ENCODE measurements at regions not wholly inside any gene's neighbourhood (a gene's known extent, or its start where the extent isn't known, plus 50 kb on each side); places are given as distances from the start of the nearest gene placed in this dataset.
"Not testable (repeated sequence)": the region's sequence is repeated elsewhere in the genome, so short reads cannot be mapped to it uniquely, and the experiment has no call there.

DNA sequence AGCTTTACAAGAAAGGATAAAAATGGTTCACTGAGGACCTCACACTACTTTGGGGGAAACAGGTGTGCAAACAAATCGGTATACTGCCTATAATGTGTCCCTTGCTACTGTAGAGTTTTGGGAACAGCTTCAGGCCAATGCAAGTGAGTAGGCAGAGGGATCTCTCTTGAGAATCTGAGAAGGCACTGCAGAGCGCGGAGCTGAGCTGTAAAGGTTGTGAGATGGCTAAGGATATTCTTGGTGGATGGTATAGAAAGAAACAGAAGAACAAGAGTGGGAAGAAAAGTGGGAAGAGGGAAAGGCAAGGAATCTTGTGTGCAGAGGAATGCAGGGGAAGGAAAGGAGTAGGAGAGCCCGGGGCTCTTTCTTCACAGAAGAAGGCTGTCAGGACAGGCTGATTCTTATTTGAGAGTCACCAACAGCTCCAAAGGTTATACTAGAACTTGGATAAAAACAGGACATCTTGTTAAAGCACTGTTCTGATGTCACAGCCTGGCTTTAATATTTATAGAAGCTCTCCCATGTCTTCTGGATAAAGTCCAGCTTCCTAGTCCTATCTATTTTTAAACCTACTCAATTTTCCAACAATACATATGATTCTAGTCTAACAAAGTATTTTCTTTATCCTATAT, 985.6 kb upstream of the HS3ST1 start:
- DNase-seq (ENCODE audit: low read depth in 3 of 3, low spot score in 2 of 3), result no peak

- DNase-seq (ENCODE audit: low read depth in 3 of 3, low spot score in 2 of 3), result no peak
Observed at GRCh38 chr4:12411072-12411471, 982.4 kb upstream of the HS3ST1 start.

DNA sequence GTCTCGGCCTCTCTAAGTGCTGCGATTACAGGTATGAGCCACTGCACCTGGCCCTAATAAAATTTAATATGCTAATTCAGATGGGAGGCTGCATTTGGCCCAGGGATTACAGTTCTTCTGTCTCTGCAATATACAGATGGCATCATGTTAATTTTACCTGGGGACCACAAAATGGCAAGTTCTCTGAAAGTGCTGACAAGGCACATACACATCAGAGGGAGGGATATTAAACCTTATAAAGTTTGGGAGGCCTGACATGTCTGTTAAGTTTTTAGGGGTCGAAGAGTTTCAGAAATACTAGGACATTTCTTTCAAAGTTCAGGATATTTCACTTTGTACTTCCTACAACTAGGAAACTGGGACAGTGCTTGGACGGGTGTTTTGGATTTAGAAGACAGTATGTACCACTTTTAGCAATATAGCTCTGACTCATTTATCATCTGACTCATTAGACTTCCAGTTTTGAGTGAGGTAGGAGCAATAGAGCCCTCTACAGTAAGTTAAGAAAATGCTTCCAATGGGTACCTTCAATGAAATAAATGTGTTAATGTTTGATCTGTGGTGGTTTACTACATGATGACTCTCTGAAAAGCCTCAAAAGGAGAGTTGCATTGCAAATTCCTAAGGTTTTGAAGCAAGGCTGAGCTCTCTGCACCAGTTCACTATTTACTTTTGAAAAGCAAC, 981.0 kb upstream of the HS3ST1 start:
- DNase-seq (ENCODE audit: low read depth in 3 of 3, low spot score in 2 of 3), result no peak

DNA sequence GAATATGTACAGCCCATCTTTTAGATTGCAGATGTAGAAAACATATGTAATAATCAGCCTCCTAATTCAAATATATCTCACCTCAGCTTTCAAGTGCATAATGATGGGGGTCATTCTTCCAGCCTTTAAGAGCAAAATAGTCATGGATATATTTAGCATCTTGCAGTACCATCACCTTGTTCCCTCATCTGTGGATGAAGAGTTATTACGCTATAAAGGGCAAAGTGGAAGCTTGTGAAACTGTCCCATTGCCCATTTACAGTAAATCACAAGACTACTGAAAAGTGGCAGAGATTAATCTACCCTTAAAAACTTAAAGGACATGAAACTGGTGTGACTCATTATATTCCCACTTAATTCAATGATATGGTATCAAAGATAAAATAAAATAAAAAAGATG, 979.7 kb upstream of the HS3ST1 start:
- DNase-seq (ENCODE audit: low read depth in 3 of 3, low spot score in 2 of 3), result no peak

GRCh38 chr4:12403175-12403574, 974.5 kb upstream of the HS3ST1 start:
- DNase-seq (ENCODE audit: low read depth in 3 of 3, low spot score in 2 of 3), result no peak

DNA sequence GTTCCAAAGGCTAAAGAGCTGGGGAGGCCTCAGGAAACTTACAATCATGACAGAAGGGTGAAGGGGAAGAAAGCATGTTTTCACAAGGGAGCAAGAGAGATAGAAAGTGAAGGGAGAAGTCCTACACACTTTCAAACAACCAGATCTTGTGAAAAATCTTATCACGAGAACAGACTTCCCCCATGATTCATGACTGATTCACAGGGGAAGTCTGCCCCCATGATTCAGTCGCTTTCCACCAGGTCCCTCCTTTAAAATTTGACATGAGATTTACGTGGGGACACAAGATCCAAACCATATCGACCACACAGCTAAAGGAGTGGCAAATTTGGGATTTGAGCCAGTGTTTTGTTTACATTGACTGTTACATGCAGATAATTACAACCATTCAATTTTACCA, 971.1 kb upstream of the HS3ST1 start:
- DNase-seq (ENCODE audit: low read depth in 3 of 3, low spot score in 2 of 3), result no peak

- no peak for DNase-seq (ENCODE audit: low read depth in 3 of 3, low spot score in 2 of 3)
Observed at GRCh38 chr4:12393631-12394262, 965.1 kb upstream of the HS3ST1 start.

GRCh38 chr4:12389604-12390003, 960.9 kb upstream of the HS3ST1 start:
- DNase-seq (ENCODE audit: low read depth in 3 of 3, low spot score in 2 of 3), result no peak

DNA sequence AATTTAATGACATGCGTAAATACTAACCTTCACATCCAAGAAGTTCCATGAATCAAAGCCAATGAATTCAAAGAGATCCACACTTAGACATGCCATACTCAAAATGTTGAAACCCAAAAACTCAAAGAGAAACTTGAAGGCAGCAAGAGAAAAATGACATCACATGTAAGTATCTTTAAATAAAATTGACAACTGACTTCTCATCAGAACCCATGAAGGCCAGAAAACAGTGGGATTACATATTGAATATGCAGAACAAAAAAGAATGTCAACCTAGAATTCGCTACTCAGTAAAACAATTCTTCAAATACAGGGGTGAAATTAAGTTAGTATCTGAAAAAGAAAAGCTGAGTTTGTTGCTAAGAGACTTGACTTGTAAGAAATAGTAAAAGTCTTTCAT, 953.9 kb upstream of the HS3ST1 start:
- no peak for DNase-seq (ENCODE audit: low read depth in 3 of 3, low spot score in 2 of 3)

GRCh38 chr4:12379191-12379590, 950.5 kb upstream of the HS3ST1 start:
- no peak for DNase-seq (ENCODE audit: low read depth in 3 of 3, low spot score in 2 of 3)

DNA sequence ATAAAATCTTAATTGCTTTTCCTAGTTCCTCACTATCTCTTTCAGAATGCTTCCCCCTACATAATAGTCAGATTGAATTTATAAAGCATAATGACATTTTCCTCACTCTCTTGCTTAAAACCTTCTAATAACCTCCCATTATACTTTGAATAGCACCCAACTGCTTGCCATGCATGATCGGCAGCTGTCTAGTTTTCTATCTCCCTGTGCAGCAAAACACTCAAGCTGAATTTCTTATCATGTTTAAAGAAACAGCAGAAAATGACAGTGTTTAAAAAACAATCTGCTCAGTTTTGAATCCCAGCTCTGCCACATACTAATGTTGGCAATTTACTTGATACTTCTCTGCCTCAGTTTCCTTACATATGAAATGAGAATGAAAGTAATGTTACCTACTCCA, 947.1 kb upstream of the HS3ST1 start:
- no peak for DNase-seq (ENCODE audit: low read depth in 3 of 3, low spot score in 2 of 3)

- DNase-seq (ENCODE audit: low read depth in 3 of 3, low spot score in 2 of 3), result not testable (repeated sequence)
Observed at GRCh38 chr4:12365869-12366268, 937.2 kb upstream of the HS3ST1 start.

- DNase-seq (ENCODE audit: low read depth in 3 of 3, low spot score in 2 of 3), result no peak
Observed at GRCh38 chr4:12360391-12360790, 931.7 kb upstream of the HS3ST1 start.

DNA sequence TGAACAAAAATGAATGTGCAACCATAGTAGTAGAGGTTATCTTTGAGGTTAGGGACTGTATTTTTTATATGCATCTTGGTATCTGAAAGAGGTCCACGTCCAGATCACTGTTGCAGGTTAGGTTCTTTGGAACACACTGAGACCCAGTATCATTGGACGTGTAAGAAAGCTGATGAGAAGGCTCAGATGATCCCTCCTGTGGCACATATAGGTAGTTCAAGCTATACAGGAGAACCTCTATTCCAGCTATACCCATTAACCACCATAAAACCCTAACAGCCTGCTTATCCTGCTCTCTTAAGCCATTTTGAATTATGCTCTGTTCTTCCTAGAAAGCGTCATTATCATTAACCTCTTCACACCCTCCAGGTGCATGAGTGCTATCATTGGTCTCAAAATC, 930.7 kb upstream of the HS3ST1 start:
- no peak for DNase-seq (ENCODE audit: low read depth in 3 of 3, low spot score in 2 of 3)

- not testable (repeated sequence) for DNase-seq (ENCODE audit: low read depth in 3 of 3, low spot score in 2 of 3)
Observed at GRCh38 chr4:12333083-12333482, 904.4 kb upstream of the HS3ST1 start.

DNA sequence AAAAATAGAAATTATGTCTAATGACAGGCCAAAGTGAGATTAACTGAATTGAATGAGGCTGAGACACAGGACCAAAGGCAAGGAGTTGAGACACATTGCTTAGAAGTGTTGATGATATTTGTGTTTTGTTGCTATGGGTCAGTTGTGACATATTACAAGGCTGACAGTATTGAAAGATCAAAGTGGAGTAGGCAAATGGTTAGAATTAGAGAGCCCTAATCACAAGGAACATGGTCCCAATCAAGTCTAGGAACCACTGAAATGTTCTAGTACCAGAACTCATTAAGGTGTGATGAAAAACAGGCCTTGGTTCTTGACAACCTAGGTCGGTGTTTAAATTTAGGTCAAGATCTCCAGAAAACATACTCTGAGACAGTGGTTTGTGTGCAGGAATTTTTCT, 896.3 kb upstream of the HS3ST1 start:
- DNase-seq (ENCODE audit: low read depth in 3 of 3, low spot score in 2 of 3), result no peak

DNA sequence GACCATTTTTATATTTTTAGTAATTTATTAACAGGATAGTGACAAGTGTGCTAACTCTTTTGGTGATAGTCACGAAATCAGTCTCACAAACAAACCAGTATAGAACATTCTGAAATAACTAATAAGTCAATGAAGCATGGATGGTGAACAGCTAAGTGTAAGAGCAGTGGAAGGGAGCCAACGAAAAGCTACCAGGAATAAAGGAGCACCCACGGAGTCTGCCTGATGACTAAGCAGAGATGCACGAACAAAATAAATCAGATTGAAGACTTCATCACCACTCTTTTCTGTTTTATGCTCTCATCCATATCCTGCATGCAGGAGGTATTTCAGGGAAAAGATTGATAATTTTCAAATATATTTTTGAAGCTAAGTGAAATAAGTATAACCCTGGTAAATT, 891.1 kb upstream of the HS3ST1 start:
- no peak for DNase-seq (ENCODE audit: low read depth in 3 of 3, low spot score in 2 of 3)

- DNase-seq (ENCODE audit: low read depth in 3 of 3, low spot score in 2 of 3), result no peak
Observed at GRCh38 chr4:12304905-12305304, 876.2 kb upstream of the HS3ST1 start.

- DNase-seq (ENCODE audit: low read depth in 3 of 3, low spot score in 2 of 3), result no peak
Observed at GRCh38 chr4:12296366-12296765, 867.7 kb upstream of the HS3ST1 start.

DNA sequence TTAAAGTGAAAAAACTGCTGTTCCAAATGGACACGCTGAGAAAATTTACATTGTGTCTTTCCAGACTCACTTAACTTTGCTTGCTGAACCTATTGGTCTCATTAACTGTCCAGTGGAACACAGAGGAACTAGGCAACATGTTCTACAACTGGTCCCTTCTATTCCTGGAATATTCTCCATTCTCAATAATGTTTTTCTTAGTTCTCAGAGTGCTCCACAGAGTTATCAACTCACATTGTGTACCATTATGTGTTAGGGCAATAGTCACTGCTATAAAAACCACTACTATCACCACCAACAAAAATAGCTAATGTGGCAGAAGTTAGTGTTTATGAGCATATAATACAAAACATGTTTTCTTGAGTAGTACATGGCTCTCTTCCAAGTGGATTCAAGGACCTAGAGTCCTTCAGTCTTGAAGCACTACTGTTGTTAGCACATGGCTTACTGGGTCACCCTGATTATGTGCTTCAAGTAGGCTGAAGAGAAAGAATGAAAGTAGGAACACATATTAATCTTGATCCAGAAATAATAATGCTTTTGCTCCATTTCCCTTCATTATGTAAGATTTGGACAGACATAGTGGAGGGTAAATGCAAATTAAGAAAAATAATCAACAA, 865.3 kb upstream of the HS3ST1 start:
- DNase-seq (ENCODE audit: low read depth in 3 of 3, low spot score in 2 of 3), result no peak

DNA sequence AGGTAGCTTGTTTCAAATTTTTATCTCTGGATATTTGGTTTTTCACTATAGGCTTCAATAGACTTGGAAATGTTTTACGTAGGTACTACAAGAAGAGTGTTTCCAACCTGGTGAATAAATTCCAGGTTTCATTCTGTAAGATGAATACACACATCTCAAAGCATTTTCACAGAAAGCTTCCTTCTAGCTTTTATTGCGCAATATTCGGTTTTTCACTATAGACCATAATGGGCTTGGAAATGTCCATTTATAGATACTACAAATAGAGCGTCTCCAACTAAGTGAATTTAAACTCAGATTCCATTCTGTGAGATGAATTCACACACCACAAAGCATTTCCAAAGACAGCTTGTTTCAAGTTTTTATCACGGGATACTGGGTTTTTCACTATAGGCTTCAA, 857.7 kb upstream of the HS3ST1 start:
- DNase-seq (ENCODE audit: low read depth in 3 of 3, low spot score in 2 of 3), result no peak

- DNase-seq (ENCODE audit: low read depth in 3 of 3, low spot score in 2 of 3), result no peak
Observed at GRCh38 chr4:12270546-12270945, 841.9 kb upstream of the HS3ST1 start.

Measured in right renal cortex interstitium (tissue), 3 donors.